GM18505 (cell line): ENCODE measurements at regions not wholly inside any gene's neighbourhood (a gene's known extent, or its start where the extent isn't known, plus 50 kb on each side); places are given as distances from the start of the nearest gene placed in this dataset.

Source experiments
- ATAC-seq: cut with Tn5 transposase; IDR thresholded peaks from one replicate; pipeline ENCODE4 v1.9.1; 2021; ENCODE audit not compliant: unreplicated experiment
- POLR2A ChIP-seq: IDR thresholded peaks from 4 replicates; pipeline ENCODE4 v1.6.1; 2011; ENCODE audit warnings: borderline replicate concordance; ENCODE audit not compliant: insufficient read depth, insufficient read length; ENCODE audit errors: extremely low read depth

GRCh38 chr3:113051787-113052186 is 61.0 kb downstream of the GTPBP8 start:
- ATAC-seq = no peak

GRCh38 chr3:113053169-113053568 is 62.4 kb downstream of the GTPBP8 start:
- no peak for ATAC-seq
- no peak for TF ChIP-seq POLR2A

More at GRCh38 chr3:113051787-113052186, 61.0 kb downstream of the GTPBP8 start:
- TF ChIP-seq POLR2A = no peak

- no peak for ATAC-seq
- TF ChIP-seq POLR2A = no peak
Measured at GRCh38 chr3:113054552-113054951, 63.8 kb downstream of the GTPBP8 start.

GRCh38 chr3:113055201-113055600 is 64.4 kb downstream of the GTPBP8 start:
- no peak for ATAC-seq
- TF ChIP-seq POLR2A = no peak

- no peak for ATAC-seq
- no peak for TF ChIP-seq POLR2A
Measured at GRCh38 chr3:113055961-113056360, 65.2 kb downstream of the GTPBP8 start.

GRCh38 chr3:113057117-113057516 is 66.3 kb downstream of the GTPBP8 start:
- no peak for TF ChIP-seq POLR2A
- peak; percentile 76 for ATAC-seq

- TF ChIP-seq POLR2A = no peak
- ATAC-seq = no peak
Measured at GRCh38 chr3:113058188-113058587, 67.4 kb downstream of the GTPBP8 start.

- TF ChIP-seq POLR2A = no peak
- no peak for ATAC-seq
Measured at GRCh38 chr3:113062705-113063104, 71.9 kb downstream of the GTPBP8 start.

- TF ChIP-seq POLR2A = no peak
- no peak for ATAC-seq
Measured at GRCh38 chr3:113063126-113063894, 72.5 kb downstream of the GTPBP8 start.

- TF ChIP-seq POLR2A = no peak
- no peak for ATAC-seq
Measured at GRCh38 chr3:113064183-113064582, 73.4 kb downstream of the GTPBP8 start.

- no peak for ATAC-seq
- TF ChIP-seq POLR2A = no peak
Measured at GRCh38 chr3:113065336-113065735, 74.6 kb downstream of the GTPBP8 start.

GRCh38 chr3:113070072-113070640 is 79.4 kb downstream of the GTPBP8 start:
- no peak for ATAC-seq
- TF ChIP-seq POLR2A = no peak

- TF ChIP-seq POLR2A = no peak
- no peak for ATAC-seq
Measured at GRCh38 chr3:113070681-113071113, 79.9 kb downstream of the GTPBP8 start.

- no peak for ATAC-seq
- TF ChIP-seq POLR2A = no peak
Measured at GRCh38 chr3:113075588-113075987, 84.8 kb downstream of the GTPBP8 start.
